HG02885 (cell line): ENCODE measurements at regions not wholly inside any gene's neighbourhood (a gene's known extent, or its start where the extent isn't known, plus 50 kb on each side); places are given as distances from the start of the nearest gene placed in this dataset.

Experiments used
- ATAC-seq: cut with Tn5 transposase; IDR thresholded peaks from one replicate; pipeline ENCODE4 v1.9.1; 2021; ENCODE audit warnings: mild to moderate bottlenecking; ENCODE audit not compliant: unreplicated experiment, poor library complexity

DNA sequence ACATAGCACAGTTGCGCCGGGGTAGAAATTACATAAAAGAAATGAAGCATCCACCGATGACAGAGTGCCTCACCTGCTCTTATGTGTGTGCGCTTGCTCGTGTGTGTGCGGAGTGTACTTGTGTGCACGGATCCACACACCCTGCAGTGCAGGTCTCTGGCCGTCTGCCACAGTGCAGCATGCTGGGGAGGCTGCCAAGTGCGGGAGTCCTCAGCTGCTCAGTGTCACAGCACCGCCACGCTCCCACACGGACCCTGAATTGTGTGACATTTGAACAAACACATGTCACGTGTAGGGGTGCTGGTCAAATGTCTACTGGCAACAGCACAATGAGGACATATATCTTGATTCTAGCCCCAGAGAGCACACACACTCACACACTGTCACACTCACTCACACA lies 243.0 kb upstream of the MYOCD start:
- ATAC-seq: no peak

DNA sequence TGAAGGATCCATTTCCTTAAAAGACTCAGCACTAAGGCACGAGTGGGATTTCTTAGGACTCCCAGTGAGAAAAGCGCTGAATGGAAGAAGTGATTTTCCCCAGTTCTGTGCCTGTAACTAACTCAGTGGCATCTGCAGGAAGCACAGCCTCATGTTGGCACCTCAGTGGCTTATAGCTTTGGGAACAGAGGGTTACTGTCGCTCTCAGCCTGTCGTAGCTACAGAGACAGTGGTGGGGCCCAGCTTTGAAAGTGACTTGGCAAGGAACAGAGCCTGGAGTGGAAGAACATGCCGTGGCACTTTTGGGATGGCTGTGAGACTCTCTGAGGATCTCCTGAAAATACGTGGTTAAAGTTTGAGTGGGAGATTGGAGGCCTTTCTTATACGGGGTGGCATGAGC lies 242.4 kb upstream of the MYOCD start:
- no peak for ATAC-seq

DNA sequence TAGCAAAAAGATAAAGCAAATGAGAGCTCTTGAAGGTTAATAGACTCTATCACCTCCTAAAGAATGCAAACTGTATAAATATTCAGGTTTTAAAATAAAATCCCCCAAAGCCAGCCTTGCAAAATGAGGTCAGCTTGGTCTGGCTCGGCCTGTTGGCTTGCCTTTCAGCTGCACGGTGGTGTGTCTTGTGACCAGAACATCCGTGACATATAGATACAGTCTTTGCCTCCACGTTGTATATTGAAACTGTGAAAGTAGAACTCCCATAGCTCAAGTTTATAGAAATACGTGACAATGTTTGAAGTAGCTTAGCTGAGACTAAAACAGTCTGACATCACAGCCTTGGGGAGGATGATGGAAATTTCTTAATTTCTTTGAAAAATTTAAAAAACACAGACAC lies 236.6 kb upstream of the MYOCD start:
- peak; percentile 38 for ATAC-seq

- peak; percentile 87 for ATAC-seq
These were observed 234.5 kb upstream of the MYOCD start for GRCh38 chr17:12431188-12431587.

DNA sequence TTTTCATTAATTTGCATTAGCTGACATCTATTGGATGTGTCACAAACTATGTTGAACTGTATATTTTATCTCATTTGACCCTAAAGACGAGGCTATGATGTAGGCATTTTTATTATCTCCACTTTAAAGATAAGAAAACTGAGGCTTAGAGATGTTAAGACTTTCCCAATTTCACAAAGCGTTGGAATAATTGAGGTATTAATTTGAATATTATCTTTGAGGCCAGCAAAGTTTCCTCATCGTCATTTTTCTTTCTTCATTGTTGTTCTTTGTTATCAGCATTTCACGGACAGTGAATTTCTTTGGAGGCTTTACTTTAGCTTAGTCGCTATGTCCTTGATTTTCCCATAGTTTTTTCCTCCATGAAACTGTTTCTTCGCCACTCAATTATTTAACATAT lies 227.5 kb upstream of the MYOCD start:
- no peak for ATAC-seq

- no peak for ATAC-seq
These were observed 226.7 kb upstream of the MYOCD start for GRCh38 chr17:12438813-12439586.

DNA sequence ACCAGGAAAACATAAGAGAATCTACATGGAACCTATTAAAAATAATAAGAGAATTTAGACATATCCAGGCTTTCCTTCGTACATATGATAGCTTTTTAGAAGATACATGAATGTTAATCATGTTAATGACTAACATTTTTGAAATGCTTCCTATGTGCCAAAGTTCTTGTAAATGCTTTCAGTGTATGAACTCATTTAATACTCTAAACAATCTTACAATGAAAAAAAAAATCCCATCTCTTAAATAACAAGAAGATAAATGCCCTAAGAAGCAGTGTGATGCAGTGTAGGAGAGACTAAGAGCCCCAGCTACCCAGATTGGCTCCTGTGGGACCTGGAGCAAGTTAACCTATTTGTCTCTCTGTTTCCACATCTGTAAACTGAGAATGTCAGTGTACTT lies 220.4 kb upstream of the MYOCD start:
- ATAC-seq: no peak

DNA sequence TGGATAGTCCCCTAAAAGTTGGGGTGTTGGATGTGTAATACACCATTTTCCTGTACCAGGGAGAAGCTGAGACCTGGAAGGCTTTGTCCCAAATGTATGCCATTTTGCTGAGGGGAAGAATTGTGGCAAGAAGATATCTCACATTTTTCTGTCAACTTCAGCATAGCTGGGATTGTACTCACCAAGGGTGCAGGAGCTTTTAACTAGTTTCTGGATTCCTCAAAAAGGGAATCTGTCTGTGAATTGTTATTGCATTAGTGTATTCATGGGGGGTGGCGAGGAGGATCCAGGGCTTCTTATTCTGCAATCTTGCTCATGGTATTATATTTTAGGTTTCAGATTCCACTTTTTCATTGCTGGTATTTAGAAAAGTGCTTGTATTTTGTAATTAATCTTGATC lies 208.2 kb upstream of the MYOCD start:
- ATAC-seq: no peak

- no peak for ATAC-seq
These were observed 206.0 kb upstream of the MYOCD start for GRCh38 chr17:12459736-12460135.

- ATAC-seq: no peak
These were observed 202.6 kb upstream of the MYOCD start for GRCh38 chr17:12463102-12463501.

- ATAC-seq: no peak
These were observed 193.2 kb upstream of the MYOCD start for GRCh38 chr17:12472252-12473173.

GRCh38 chr17:12478311-12478710 lies 187.4 kb upstream of the MYOCD start:
- no peak for ATAC-seq

DNA sequence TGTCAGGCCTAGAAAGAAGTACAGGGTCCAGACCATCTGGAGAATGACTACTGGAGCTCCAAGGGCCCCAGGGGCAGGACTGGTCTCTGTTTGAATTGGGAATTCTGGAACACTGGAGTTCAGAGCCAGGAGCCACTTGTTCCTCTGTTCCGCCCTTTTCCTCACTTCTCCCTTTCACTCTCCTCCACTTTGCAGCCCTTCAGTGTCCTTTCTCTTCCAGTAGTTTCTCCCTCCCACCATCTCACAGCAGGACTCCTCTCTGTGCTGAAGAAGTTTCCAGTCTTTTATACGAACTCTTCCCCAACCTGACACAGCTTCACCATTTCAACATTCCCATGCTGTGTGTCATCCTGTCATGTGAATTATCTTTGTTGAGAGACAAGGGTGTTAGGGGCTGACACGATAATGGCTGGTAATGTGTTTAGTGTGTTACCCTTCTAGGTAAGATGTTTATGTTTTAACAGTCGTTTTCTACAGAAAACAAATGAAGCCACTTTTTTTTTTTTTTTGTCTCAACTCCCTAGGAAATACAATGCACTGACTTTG lies 180.3 kb upstream of the MYOCD start:
- no peak for ATAC-seq

DNA sequence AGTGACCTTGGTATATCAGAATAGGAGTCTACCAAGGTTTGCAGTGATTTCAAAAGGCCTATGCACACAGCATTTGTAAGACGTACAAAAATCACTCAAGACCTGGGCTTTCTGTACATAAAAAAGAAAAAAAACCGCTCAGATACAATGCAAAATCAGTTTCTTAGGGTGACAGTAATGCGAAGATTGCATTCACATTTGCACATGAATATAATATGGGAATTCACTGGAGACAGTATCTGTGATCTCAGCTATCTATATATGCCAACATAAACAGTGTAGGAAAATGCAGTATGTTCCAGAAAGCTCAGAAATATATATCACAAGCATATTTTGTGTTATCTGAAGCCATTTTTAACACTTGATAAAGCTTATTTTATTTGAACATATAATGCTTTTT lies 176.4 kb upstream of the MYOCD start:
- ATAC-seq: no peak

DNA sequence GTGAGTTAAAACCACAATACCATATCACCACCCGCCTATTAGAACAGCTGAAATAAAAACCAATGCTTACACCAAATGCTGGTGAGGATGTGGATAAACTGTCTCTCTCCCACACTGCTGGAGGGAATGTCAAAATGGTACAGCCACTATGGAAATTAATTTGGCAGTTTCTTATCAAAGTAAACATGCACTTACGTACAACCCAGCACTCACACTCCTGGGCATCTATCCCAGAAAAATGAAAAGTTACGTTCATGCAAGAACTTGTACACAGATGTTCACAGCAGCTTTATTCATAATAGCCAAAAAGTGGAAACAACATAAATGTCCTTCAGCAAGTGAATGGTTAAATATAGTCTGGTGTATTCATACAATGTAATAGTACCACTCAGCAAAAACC lies 173.2 kb upstream of the MYOCD start:
- ATAC-seq: no peak

DNA sequence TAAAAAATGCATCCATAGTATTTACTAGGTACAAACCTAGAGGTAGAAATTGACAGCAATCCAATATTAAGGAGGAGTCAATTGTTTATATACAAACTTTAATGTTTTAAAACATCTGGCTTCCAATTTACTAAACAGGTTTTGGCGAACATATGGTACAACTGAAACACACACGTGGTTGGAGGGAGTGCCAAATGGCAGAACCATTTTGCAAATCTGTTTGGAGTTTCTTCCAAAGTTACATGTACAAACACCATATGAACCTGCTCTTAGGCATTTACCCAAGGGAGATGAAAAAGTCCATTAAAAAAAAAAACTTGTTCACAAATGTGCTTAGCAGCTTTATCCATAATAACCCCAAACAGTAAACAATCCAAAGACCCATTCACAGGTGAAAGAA lies 159.8 kb upstream of the MYOCD start:
- ATAC-seq: no peak

GRCh38 chr17:12507026-12507595 lies 158.6 kb upstream of the MYOCD start:
- no peak for ATAC-seq

- ATAC-seq: no peak
These were observed 155.9 kb upstream of the MYOCD start for GRCh38 chr17:12509801-12510200.

GRCh38 chr17:12510535-12510934 lies 155.2 kb upstream of the MYOCD start:
- no peak for ATAC-seq

DNA sequence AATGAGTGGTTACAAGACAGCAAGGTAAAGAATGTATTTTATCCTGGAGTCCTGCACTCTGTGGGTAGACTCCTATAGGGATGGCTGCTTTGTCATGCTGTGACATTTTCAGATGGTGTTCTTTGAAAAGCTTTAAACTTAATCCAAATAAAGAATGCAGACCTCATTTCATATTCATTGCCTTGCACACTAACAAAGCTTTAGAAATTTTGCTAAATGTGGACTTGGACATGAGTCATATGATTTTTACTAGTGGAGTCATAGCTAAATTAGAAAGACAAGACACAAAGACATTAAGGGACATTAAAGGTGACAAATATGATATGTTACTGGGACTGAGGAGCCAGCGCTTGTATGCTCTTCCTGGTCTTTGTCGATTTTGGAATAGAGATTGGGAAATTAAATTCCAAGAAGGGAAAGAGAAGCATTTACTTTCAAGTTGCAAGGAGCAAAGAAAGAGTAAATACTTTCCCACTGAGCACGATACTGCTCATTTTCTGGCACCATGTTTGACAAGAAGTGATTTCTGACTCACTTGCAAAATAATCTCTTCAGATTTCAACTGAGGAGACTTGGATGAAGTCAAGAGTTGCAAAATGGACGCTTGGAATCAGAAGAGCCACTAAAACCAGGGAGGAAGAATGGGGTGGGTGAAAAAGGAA lies 152.9 kb upstream of the MYOCD start:
- ATAC-seq: no peak
